ENCODE measurements at regions not wholly inside any gene's neighbourhood (a gene's known extent, or its start where the extent isn't known, plus 50 kb on each side); places are given as distances from the start of the nearest gene placed in this dataset.

GRCh38 chr2:236674238-236674637 is 104.6 kb downstream of the ACKR3 start:
- Histone ChIP-seq H3K9ac (ENCODE audit: low read length) (no peak overlapping the region), H3K27me3 (ENCODE audit: control insufficient read depth, insufficient read depth, low read length) (no peaks in the 10 kb centered on the region), H3K9me3 (ENCODE audit: control insufficient read depth, insufficient read depth, low read depth, low read length) (peaks cover 19% of the 10 kb centered on the region), H3K4me3 (ENCODE audit: low read depth, low read length) (no peak overlapping the region), H3K27ac (ENCODE audit: low read depth, low read length) (no peak overlapping the region), H3K36me3 (ENCODE audit: control insufficient read depth, insufficient read depth, low read length) (no peaks in the 10 kb centered on the region), H3K4me1 (ENCODE audit: control insufficient read depth, insufficient read depth, low read length) (no peaks in the 10 kb centered on the region)

GRCh38 chr2:236674646-236675045 is 105.0 kb downstream of the ACKR3 start:
- Histone ChIP-seq H3K4me1 (ENCODE audit: control insufficient read depth, insufficient read depth, low read length) (no peaks in the 10 kb centered on the region), H3K36me3 (ENCODE audit: control insufficient read depth, insufficient read depth, low read length) (no peaks in the 10 kb centered on the region), H3K27me3 (ENCODE audit: control insufficient read depth, insufficient read depth, low read length) (no peaks in the 10 kb centered on the region), H3K9me3 (ENCODE audit: control insufficient read depth, insufficient read depth, low read depth, low read length) (peaks cover 19% of the 10 kb centered on the region), H3K27ac (ENCODE audit: low read depth, low read length) (no peak overlapping the region), H3K4me3 (ENCODE audit: low read depth, low read length) (no peak overlapping the region), H3K9ac (ENCODE audit: low read length) (no peak overlapping the region)

- Histone ChIP-seq H3K4me3 (ENCODE audit: low read depth, low read length) (no peak overlapping the region), H3K27me3 (ENCODE audit: control insufficient read depth, insufficient read depth, low read length) (no peaks in the 10 kb centered on the region), H3K27ac (ENCODE audit: low read depth, low read length) (no peak overlapping the region), H3K36me3 (ENCODE audit: control insufficient read depth, insufficient read depth, low read length) (no peaks in the 10 kb centered on the region), H3K4me1 (ENCODE audit: control insufficient read depth, insufficient read depth, low read length) (no peaks in the 10 kb centered on the region), H3K9ac (ENCODE audit: low read length) (no peak overlapping the region), H3K9me3 (ENCODE audit: control insufficient read depth, insufficient read depth, low read depth, low read length) (peaks cover 19% of the 10 kb centered on the region)
Observed at GRCh38 chr2:236675051-236675450, 105.4 kb downstream of the ACKR3 start.

GRCh38 chr2:236675526-236675925 is 105.9 kb downstream of the ACKR3 start:
- Histone ChIP-seq H3K9ac (ENCODE audit: low read length) (no peak overlapping the region), H3K4me3 (ENCODE audit: low read depth, low read length) (no peak overlapping the region), H3K27ac (ENCODE audit: low read depth, low read length) (no peak overlapping the region), H3K36me3 (ENCODE audit: control insufficient read depth, insufficient read depth, low read length) (no peaks in the 10 kb centered on the region), H3K9me3 (ENCODE audit: control insufficient read depth, insufficient read depth, low read depth, low read length) (peaks cover 19% of the 10 kb centered on the region), H3K4me1 (ENCODE audit: control insufficient read depth, insufficient read depth, low read length) (no peaks in the 10 kb centered on the region), H3K27me3 (ENCODE audit: control insufficient read depth, insufficient read depth, low read length) (no peaks in the 10 kb centered on the region)

GRCh38 chr2:236676136-236676873 is 106.7 kb downstream of the ACKR3 start:
- Histone ChIP-seq H3K9me3 (ENCODE audit: control insufficient read depth, insufficient read depth, low read depth, low read length) (peaks cover 19% of the 10 kb centered on the region), H3K27ac (ENCODE audit: low read depth, low read length) (no peak overlapping the region), H3K4me1 (ENCODE audit: control insufficient read depth, insufficient read depth, low read length) (no peaks in the 10 kb centered on the region), H3K36me3 (ENCODE audit: control insufficient read depth, insufficient read depth, low read length) (no peaks in the 10 kb centered on the region), H3K9ac (ENCODE audit: low read length) (no peak overlapping the region), H3K27me3 (ENCODE audit: control insufficient read depth, insufficient read depth, low read length) (no peaks in the 10 kb centered on the region), H3K4me3 (ENCODE audit: low read depth, low read length) (no peak overlapping the region)

- Histone ChIP-seq H3K27ac (ENCODE audit: low read depth, low read length) (no peak overlapping the region), H3K9ac (ENCODE audit: low read length) (no peak overlapping the region), H3K27me3 (ENCODE audit: control insufficient read depth, insufficient read depth, low read length) (no peaks in the 10 kb centered on the region), H3K36me3 (ENCODE audit: control insufficient read depth, insufficient read depth, low read length) (no peaks in the 10 kb centered on the region), H3K4me3 (ENCODE audit: low read depth, low read length) (no peak overlapping the region), H3K9me3 (ENCODE audit: control insufficient read depth, insufficient read depth, low read depth, low read length) (peaks cover 19% of the 10 kb centered on the region), H3K4me1 (ENCODE audit: control insufficient read depth, insufficient read depth, low read length) (no peaks in the 10 kb centered on the region)
Observed at GRCh38 chr2:236677368-236677767, 107.7 kb downstream of the ACKR3 start.

- Histone ChIP-seq H3K27ac (ENCODE audit: low read depth, low read length) (no peak overlapping the region), H3K36me3 (ENCODE audit: control insufficient read depth, insufficient read depth, low read length) (no peaks in the 10 kb centered on the region), H3K4me3 (ENCODE audit: low read depth, low read length) (no peak overlapping the region), H3K9ac (ENCODE audit: low read length) (no peak overlapping the region), H3K9me3 (ENCODE audit: control insufficient read depth, insufficient read depth, low read depth, low read length) (peaks cover 13% of the 10 kb centered on the region), H3K4me1 (ENCODE audit: control insufficient read depth, insufficient read depth, low read length) (no peaks in the 10 kb centered on the region), H3K27me3 (ENCODE audit: control insufficient read depth, insufficient read depth, low read length) (no peaks in the 10 kb centered on the region)
Observed at GRCh38 chr2:236678307-236678975, 108.8 kb downstream of the ACKR3 start.

- peaks cover 11% of the 10 kb centered on the region for H3K4me1 ChIP-seq (ENCODE audit: control insufficient read depth, insufficient read depth, low read length)
- no peak overlapping the region for H3K4me3 ChIP-seq (ENCODE audit: low read depth, low read length)
- no peak overlapping the region for H3K9ac ChIP-seq (ENCODE audit: low read length)
- H3K9me3 ChIP-seq (ENCODE audit: control insufficient read depth, insufficient read depth, low read depth, low read length): peaks cover 2% of the 10 kb centered on the region; the same call in 1 of the 2 replicates
- no peak overlapping the region for H3K27ac ChIP-seq (ENCODE audit: low read depth, low read length)
- no peaks in the 10 kb centered on the region for H3K36me3 ChIP-seq (ENCODE audit: control insufficient read depth, insufficient read depth, low read length)
- H3K27me3 ChIP-seq (ENCODE audit: control insufficient read depth, insufficient read depth, low read length): no peaks in the 10 kb centered on the region
Observed at GRCh38 chr2:236679884-236680860, 110.5 kb downstream of the ACKR3 start.

- Histone ChIP-seq H3K4me3 (ENCODE audit: low read depth, low read length) (no peak overlapping the region), H3K27ac (ENCODE audit: low read depth, low read length) (no peak overlapping the region), H3K9ac (ENCODE audit: low read length) (no peak overlapping the region), H3K4me1 (ENCODE audit: control insufficient read depth, insufficient read depth, low read length) (peaks cover 19% of the 10 kb centered on the region), H3K36me3 (ENCODE audit: control insufficient read depth, insufficient read depth, low read length) (no peaks in the 10 kb centered on the region), H3K9me3 (ENCODE audit: control insufficient read depth, insufficient read depth, low read depth, low read length) (no peaks in the 10 kb centered on the region), H3K27me3 (ENCODE audit: control insufficient read depth, insufficient read depth, low read length) (no peaks in the 10 kb centered on the region)
Observed at GRCh38 chr2:236682651-236683422, 113.2 kb downstream of the ACKR3 start.

- Histone ChIP-seq H3K9ac (ENCODE audit: low read length) (no peak overlapping the region), H3K4me3 (ENCODE audit: low read depth, low read length) (no peak overlapping the region), H3K27me3 (ENCODE audit: control insufficient read depth, insufficient read depth, low read length) (no peaks in the 10 kb centered on the region), H3K36me3 (ENCODE audit: control insufficient read depth, insufficient read depth, low read length) (no peaks in the 10 kb centered on the region), H3K9me3 (ENCODE audit: control insufficient read depth, insufficient read depth, low read depth, low read length) (no peaks in the 10 kb centered on the region), H3K4me1 (ENCODE audit: control insufficient read depth, insufficient read depth, low read length) (peaks cover 19% of the 10 kb centered on the region), H3K27ac (ENCODE audit: low read depth, low read length) (no peak overlapping the region)
Observed at GRCh38 chr2:236684504-236685256, 115.1 kb downstream of the ACKR3 start.
